SK-N-MC (cell line): ENCODE measurements at regions not wholly inside any gene's neighbourhood (a gene's known extent, or its start where the extent isn't known, plus 50 kb on each side); places are given as distances from the start of the nearest gene placed in this dataset.

ENCODE experiments used
- EZH2 ChIP-seq: fragments of 200-600 bp; sonication (generic); IDR thresholded peaks from one replicate; pipeline ENCODE4 v1.6.1; 2017; ENCODE audit warnings: antibody characterized with exemption
- FOXP2 ChIP-seq: optimal IDR thresholded peaks from 2 replicates; pipeline ENCODE3; 2011; ENCODE audit warnings: mild to moderate bottlenecking, moderate library complexity; ENCODE audit not compliant: insufficient read depth; ENCODE audit errors: extremely low read length, control extremely low read depth
- POLR2AphosphoS5 ChIP-seq: IDR thresholded peaks from 2 replicates; pipeline ENCODE4 v1.6.1; 2012; ENCODE audit warnings: mild to moderate bottlenecking, low read depth, low read length, borderline replicate concordance

- TF ChIP-seq POLR2AphosphoS5 (no peak), EZH2 (no peak), FOXP2 (no peak)
Measured at GRCh38 chr17:33936764-33937163, 318.3 kb upstream of the CCL2 start.
